Keratinocyte (primary cell): ENCODE measurements at regions not wholly inside any gene's neighbourhood (a gene's known extent, or its start where the extent isn't known, plus 50 kb on each side); places are given as distances from the start of the nearest gene placed in this dataset.

Experiments
- EZH2 ChIP-seq: IDR thresholded peaks from one replicate; pipeline ENCODE4 v1.6.1; 2012; ENCODE audit warnings: inconsistent platforms, mild to moderate bottlenecking, low read length, moderate library complexity
- TF ChIP-seq, protein P1 (sequence below), 3 experiments: IDR thresholded peaks in 1 of 3; conservative IDR thresholded peaks in 1 of 3; optimal IDR thresholded peaks in 1 of 3; 2 replicates in 2 of 3; 3 replicates in 1 of 3; pipeline versions ENCODE3 to v1.5.1; 2011; ENCODE audit warnings: low read length in 3 of 3, mild to moderate bottlenecking in 3 of 3, moderate library complexity in 2 of 3, control low read depth in 1 of 3, inconsistent platforms in 1 of 3; ENCODE audit not compliant: insufficient read depth in 2 of 3; ENCODE audit errors: extremely low read depth in 1 of 3

DNA sequence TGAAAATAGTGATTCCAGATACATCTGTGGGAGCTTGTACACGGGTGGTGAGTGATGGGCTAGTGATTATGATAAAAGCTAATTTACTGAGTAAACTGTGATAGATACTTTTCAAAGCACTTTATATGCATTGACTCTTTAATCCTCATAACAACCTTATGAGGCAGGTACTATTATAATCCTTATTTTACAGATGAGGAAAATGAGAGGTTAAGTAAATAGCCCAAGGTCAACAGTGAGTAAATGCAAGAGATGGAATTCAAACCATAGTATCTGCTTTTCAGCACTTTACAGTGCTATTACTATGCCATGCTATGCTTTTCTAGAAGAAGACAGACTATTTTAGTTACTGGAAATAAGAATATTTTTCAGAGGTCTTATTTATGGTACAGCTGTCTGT, 320.9 kb upstream of the CITED2 start:
- TF ChIP-seq, protein P1, sequence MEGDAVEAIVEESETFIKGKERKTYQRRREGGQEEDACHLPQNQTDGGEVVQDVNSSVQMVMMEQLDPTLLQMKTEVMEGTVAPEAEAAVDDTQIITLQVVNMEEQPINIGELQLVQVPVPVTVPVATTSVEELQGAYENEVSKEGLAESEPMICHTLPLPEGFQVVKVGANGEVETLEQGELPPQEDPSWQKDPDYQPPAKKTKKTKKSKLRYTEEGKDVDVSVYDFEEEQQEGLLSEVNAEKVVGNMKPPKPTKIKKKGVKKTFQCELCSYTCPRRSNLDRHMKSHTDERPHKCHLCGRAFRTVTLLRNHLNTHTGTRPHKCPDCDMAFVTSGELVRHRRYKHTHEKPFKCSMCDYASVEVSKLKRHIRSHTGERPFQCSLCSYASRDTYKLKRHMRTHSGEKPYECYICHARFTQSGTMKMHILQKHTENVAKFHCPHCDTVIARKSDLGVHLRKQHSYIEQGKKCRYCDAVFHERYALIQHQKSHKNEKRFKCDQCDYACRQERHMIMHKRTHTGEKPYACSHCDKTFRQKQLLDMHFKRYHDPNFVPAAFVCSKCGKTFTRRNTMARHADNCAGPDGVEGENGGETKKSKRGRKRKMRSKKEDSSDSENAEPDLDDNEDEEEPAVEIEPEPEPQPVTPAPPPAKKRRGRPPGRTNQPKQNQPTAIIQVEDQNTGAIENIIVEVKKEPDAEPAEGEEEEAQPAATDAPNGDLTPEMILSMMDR (optimal IDR thresholded peaks at IDR 0.05 in 1 of 3, IDR thresholded peaks at IDR 0.05 in 1 of 3, conservative IDR thresholded peaks at IDR 0.05 in 1 of 3; ENCODE audit: extremely low read depth in 1 of 3, insufficient read depth in 2 of 3, low read length in 3 of 3), result no peak
- TF ChIP-seq EZH2, result no peak
